HEK293 (cell line): ENCODE measurements at regions not wholly inside any gene's neighbourhood (a gene's known extent, or its start where the extent isn't known, plus 50 kb on each side); places are given as distances from the start of the nearest gene placed in this dataset.
A peak's percentile ranks its signal among the peaks of the same experiment; 100 is the strongest.

Source experiments
- CTCF ChIA-PET: fragments of 350-600 bp; formaldehyde crosslinking; extraction: SDS; loops from one replicate; lab custom pipeline; 2021; ENCODE audit warnings: antibody characterized with exemption; lab: Yijun Ruan, JAX
- POLR2A ChIA-PET: fragments of 300-600 bp; formaldehyde crosslinking; extraction: SDS; loops from one replicate; lab custom pipeline; 2020; ENCODE audit warnings: antibody characterized with exemption, inconsistent platforms; lab: Yijun Ruan, JAX
- H3K27ac ChIP-seq: fragments of 200-500 bp; sonication (Bioruptor generic); 2 replicates; pipeline ENCODE4 v1.5.1; 2014; ENCODE audit warnings: low read depth, low read length, control low read depth, inconsistent platforms; ENCODE audit errors: extremely low read depth
- H3K36me3 ChIP-seq, 2 experiments: fragments of 200-500 bp in 1 of 2; sonication (Bioruptor generic) in 1 of 2; 1 replicate in 1 of 2; 2 replicates in 1 of 2; pipeline ENCODE4 v1.5.1; 2014 to 2017; ENCODE audit warnings: inconsistent platforms in 2 of 2, low read length in 2 of 2; ENCODE audit not compliant: control insufficient read depth in 2 of 2, insufficient read depth in 1 of 2
- H3K4me1 ChIP-seq: fragments of 200-500 bp; sonication (Bioruptor generic); 2 replicates; pipeline ENCODE4 v1.5.1; 2014; ENCODE audit warnings: mild to moderate bottlenecking, low read length, inconsistent platforms; ENCODE audit not compliant: control insufficient read depth, insufficient read depth
- H3K4me3 ChIP-seq: 2 replicates; pipeline ENCODE4 v1.5.1; 2011; ENCODE audit warnings: low read depth, mild to moderate bottlenecking, control low read depth, low read length, moderate library complexity
- H3K9me3 ChIP-seq: fragments of 200-500 bp; sonication (Bioruptor generic); 2 replicates; pipeline ENCODE4 v1.5.1; 2014; ENCODE audit warnings: low read depth, low read length, inconsistent platforms; ENCODE audit not compliant: control insufficient read depth, insufficient read depth
- FEZF1 ChIP-seq: fragments of 450-650 bp; formaldehyde crosslinking; IDR thresholded peaks from 2 replicates; pipeline ENCODE4 v1.5.1; 2016; ENCODE audit warnings: missing biosample characterization, missing genetic modification characterization
- GLIS1 ChIP-seq: fragments of 450-650 bp; formaldehyde crosslinking; IDR thresholded peaks from 2 replicates; pipeline ENCODE4 v1.5.1; 2016; ENCODE audit warnings: missing biosample characterization, missing genetic modification characterization
- INSM2 ChIP-seq: fragments of 450-650 bp; formaldehyde crosslinking; IDR thresholded peaks from 2 replicates; pipeline ENCODE4 v1.5.1; 2016; ENCODE audit warnings: missing biosample characterization, missing genetic modification characterization
- KLF9 ChIP-seq: fragments of 450-650 bp; formaldehyde crosslinking; IDR thresholded peaks from 2 replicates; pipeline ENCODE4 v1.5.1; 2016; ENCODE audit warnings: missing biosample characterization, missing genetic modification characterization, low read depth
- OSR2 ChIP-seq: fragments of 450-650 bp; formaldehyde crosslinking; IDR thresholded peaks from 2 replicates; pipeline ENCODE4 v1.5.1; 2016; ENCODE audit warnings: missing biosample characterization, missing genetic modification characterization
- PRDM10 ChIP-seq: fragments of 450-650 bp; formaldehyde crosslinking; IDR thresholded peaks from 2 replicates; pipeline ENCODE4 v1.5.1; 2016; ENCODE audit warnings: missing biosample characterization, missing genetic modification characterization
- PRDM4 ChIP-seq: fragments of 450-650 bp; formaldehyde crosslinking; IDR thresholded peaks from 2 replicates; pipeline ENCODE4 v1.5.1; 2017; ENCODE audit warnings: missing biosample characterization, missing genetic modification characterization
- PRDM6 ChIP-seq: fragments of 450-650 bp; formaldehyde crosslinking; IDR thresholded peaks from 2 replicates; pipeline ENCODE4 v1.5.1; 2017; ENCODE audit warnings: missing biosample characterization, missing genetic modification characterization
- SCRT1 ChIP-seq: fragments of 450-650 bp; formaldehyde crosslinking; IDR thresholded peaks from 2 replicates; pipeline ENCODE4 v1.5.1; 2016; ENCODE audit warnings: missing biosample characterization, missing genetic modification characterization, borderline replicate concordance
- WT1 ChIP-seq: fragments of 450-650 bp; formaldehyde crosslinking; IDR thresholded peaks from 2 replicates; pipeline ENCODE4 v1.5.1; 2016; ENCODE audit warnings: missing biosample characterization, missing genetic modification characterization
- ZBTB44 ChIP-seq: fragments of 450-650 bp; IDR thresholded peaks from 2 replicates; pipeline ENCODE4 v1.5.1; 2018; ENCODE audit warnings: missing biosample characterization, mild to moderate bottlenecking, missing genetic modification characterization
- ZIC2 ChIP-seq: fragments of 450-650 bp; formaldehyde crosslinking; IDR thresholded peaks from 2 replicates; pipeline ENCODE4 v1.5.1; 2016; ENCODE audit warnings: missing biosample characterization, missing genetic modification characterization
- ZNF174 ChIP-seq: fragments of 450-650 bp; formaldehyde crosslinking; IDR thresholded peaks from 2 replicates; pipeline ENCODE4 v1.5.0; 2017; ENCODE audit warnings: missing biosample characterization, mild to moderate bottlenecking, missing genetic modification characterization
- ZNF335 ChIP-seq: fragments of 450-650 bp; formaldehyde crosslinking; conservative IDR thresholded peaks from 2 replicates; pipeline ENCODE4 v1.5.1; 2016; ENCODE audit warnings: missing biosample characterization, missing genetic modification characterization
- ZNF341 ChIP-seq: fragments of 450-650 bp; formaldehyde crosslinking; IDR thresholded peaks from 2 replicates; pipeline ENCODE4; 2016; ENCODE audit warnings: low read depth, missing biosample characterization, missing genetic modification characterization
- ZNF398 ChIP-seq: fragments of 450-650 bp; formaldehyde crosslinking; IDR thresholded peaks from 2 replicates; pipeline ENCODE4 v1.5.1; 2017; ENCODE audit warnings: missing biosample characterization, missing genetic modification characterization
- ZNF501 ChIP-seq: fragments of 450-650 bp; formaldehyde crosslinking; IDR thresholded peaks from 2 replicates; pipeline ENCODE4 v1.5.1; 2016; ENCODE audit warnings: missing biosample characterization, missing genetic modification characterization
- ZNF571 ChIP-seq: fragments of 450-650 bp; formaldehyde crosslinking; IDR thresholded peaks from 2 replicates; pipeline ENCODE4 v1.5.0; 2017; ENCODE audit warnings: missing biosample characterization, missing genetic modification characterization
- ZNF843 ChIP-seq: fragments of 450-650 bp; formaldehyde crosslinking; IDR thresholded peaks from 2 replicates; pipeline ENCODE4 v1.5.1; 2016; ENCODE audit warnings: missing biosample characterization, missing genetic modification characterization
- ZXDB ChIP-seq: fragments of 450-650 bp; formaldehyde crosslinking; IDR thresholded peaks from 2 replicates; pipeline ENCODE4 v1.5.1; 2016; ENCODE audit warnings: missing biosample characterization, missing genetic modification characterization

- Histone ChIP-seq H3K4me3 (no peak overlapping the region), H3K27ac (no peak overlapping the region), H3K4me1 (no peaks in the 10 kb centered on the region), H3K9me3 (no peaks in the 10 kb centered on the region), H3K36me3 (no peaks in the 10 kb centered on the region)
- ChIA-PET POLR2A (interaction anchor here (0.7 to 1.4 kb wide), 2 partner anchors 75 to 77 kb away, joined by 4 to 7 read pairs; no protein-coding TSS in a partner anchor), CTCF (no interaction called here)
- TF ChIP-seq ZNF341 (tag by site-specific recombination) (peak; percentile 26; the same call in 1 of the 2 replicates), ZIC2 (tag by site-specific recombination) (0 out of 2 replicates have a peak, but pooled peaks have one; percentile 20), PRDM4 (tag by site-specific recombination) (no peak)
Observed at GRCh38 chr18:22094358-22094734, 75.0 kb upstream of the GATA6 start.

- no peaks in the 10 kb centered on the region for H3K9me3 ChIP-seq
- CTCF ChIA-PET: interaction anchor here (1.0 kb wide), 1 partner anchor 15 kb away, joined by 3 read pairs; no protein-coding TSS in a partner anchor
- no peaks in the 10 kb centered on the region for H3K36me3 ChIP-seq
- H3K4me1 ChIP-seq: peaks cover 8% of the 10 kb centered on the region
- no peak overlapping the region for H3K4me3 ChIP-seq
- no peak overlapping the region; the same call in 1 of the 2 replicates for H3K27ac ChIP-seq
- POLR2A ChIA-PET: interaction anchor here (0.8 kb wide), 1 partner anchor 9 kb away, joined by 3 read pairs; no protein-coding TSS in a partner anchor
- TF ChIP-seq ZBTB44 (tag by site-specific recombination) (0 out of 2 replicates have a peak, but pooled peaks have one; percentile 9), WT1 (tag by site-specific recombination) (peak; percentile 66), ZNF398 (tag by site-specific recombination) (peak; percentile 49; the same call in 1 of the 2 replicates), PRDM6 (tag by site-specific recombination) (peak; percentile 81), ZNF335 (0 out of 2 replicates have a peak, but pooled peaks have one; percentile 7), ZXDB (tag by site-specific recombination) (peak; percentile 73), KLF9 (tag by site-specific recombination) (no peak), SCRT1 (tag by site-specific recombination) (peak; percentile 56; the same call in 1 of the 2 replicates), OSR2 (tag by site-specific recombination) (peak; percentile 73; the same call in 1 of the 2 replicates), ZNF571 (tag by site-specific recombination) (no peak), GLIS1 (peak; percentile 40; the same call in 1 of the 2 replicates), PRDM10 (tag by site-specific recombination) (peak; percentile 51; the same call in 1 of the 2 replicates), ZNF843 (tag by site-specific recombination) (peak; percentile 91), ZNF174 (tag by site-specific recombination) (peak; percentile 56; the same call in 1 of the 2 replicates), INSM2 (tag by site-specific recombination) (no peak), ZNF501 (tag by site-specific recombination) (no peak), FEZF1 (peak; percentile 92)
Observed at GRCh38 chr18:22098563-22098989, 70.8 kb upstream of the GATA6 start.
